AG09319 (cell line): ENCODE measurements at regions not wholly inside any gene's neighbourhood (a gene's known extent, or its start where the extent isn't known, plus 50 kb on each side); places are given as distances from the start of the nearest gene placed in this dataset.
"Not testable (repeated sequence)": the region's sequence is repeated elsewhere in the genome, so short reads cannot be mapped to it uniquely, and the experiment has no call there.

Experiments used
- DNase-seq: peaks from one replicate; pipeline ENCODE4 v3.0.0-alpha.2; 2010; ENCODE audit warnings: low read depth; ENCODE audit errors: extremely low read depth
- TF ChIP-seq, protein P1 (sequence below): IDR thresholded peaks from 2 replicates; pipeline ENCODE4 v1.5.1; 2011; ENCODE audit warnings: low read depth, mild to moderate bottlenecking, inconsistent platforms, low read length, moderate library complexity

DNA sequence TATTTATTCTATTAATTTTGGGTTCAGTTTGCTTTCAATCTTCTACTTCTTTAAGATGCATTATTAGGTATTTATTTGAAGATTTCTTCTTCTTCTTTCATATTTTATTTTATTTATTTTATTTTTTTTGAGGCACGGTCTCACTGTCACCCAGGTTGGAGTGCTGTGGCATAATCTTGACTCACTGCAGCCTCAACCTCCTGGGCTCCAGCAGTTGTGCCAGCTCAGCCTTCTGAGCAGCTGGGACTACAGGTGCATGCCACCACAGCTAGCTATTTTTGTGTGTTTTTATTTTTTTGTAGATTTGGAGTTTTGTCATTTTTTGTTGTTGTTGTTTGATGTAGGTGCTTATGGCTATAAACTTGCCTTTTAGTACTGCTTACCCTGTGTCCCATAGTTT is 543.2 kb upstream of the SGO1 start:
- DNase-seq: no peak
- TF ChIP-seq, protein P1, sequence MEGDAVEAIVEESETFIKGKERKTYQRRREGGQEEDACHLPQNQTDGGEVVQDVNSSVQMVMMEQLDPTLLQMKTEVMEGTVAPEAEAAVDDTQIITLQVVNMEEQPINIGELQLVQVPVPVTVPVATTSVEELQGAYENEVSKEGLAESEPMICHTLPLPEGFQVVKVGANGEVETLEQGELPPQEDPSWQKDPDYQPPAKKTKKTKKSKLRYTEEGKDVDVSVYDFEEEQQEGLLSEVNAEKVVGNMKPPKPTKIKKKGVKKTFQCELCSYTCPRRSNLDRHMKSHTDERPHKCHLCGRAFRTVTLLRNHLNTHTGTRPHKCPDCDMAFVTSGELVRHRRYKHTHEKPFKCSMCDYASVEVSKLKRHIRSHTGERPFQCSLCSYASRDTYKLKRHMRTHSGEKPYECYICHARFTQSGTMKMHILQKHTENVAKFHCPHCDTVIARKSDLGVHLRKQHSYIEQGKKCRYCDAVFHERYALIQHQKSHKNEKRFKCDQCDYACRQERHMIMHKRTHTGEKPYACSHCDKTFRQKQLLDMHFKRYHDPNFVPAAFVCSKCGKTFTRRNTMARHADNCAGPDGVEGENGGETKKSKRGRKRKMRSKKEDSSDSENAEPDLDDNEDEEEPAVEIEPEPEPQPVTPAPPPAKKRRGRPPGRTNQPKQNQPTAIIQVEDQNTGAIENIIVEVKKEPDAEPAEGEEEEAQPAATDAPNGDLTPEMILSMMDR: no peak

DNA sequence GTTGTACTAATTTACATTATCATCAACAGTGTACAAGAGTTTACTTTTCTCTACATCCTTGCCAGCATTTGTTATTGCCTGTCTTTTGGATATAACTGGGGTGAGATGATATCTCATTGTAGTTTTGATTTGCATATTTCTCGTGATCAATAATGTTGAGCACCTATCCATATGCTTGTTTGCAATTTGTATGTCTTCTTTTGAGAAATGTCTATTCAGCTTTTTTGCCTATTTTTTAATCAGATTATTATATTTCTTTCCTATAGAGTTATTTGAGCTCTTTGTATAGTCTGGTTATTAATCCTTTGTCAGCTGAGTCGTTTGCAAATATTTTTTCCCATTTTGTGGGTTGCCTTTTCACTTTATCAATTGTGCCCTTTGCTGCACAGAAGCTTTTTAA is 540.8 kb upstream of the SGO1 start:
- TF ChIP-seq, protein P1: no peak
- DNase-seq: no peak

DNA sequence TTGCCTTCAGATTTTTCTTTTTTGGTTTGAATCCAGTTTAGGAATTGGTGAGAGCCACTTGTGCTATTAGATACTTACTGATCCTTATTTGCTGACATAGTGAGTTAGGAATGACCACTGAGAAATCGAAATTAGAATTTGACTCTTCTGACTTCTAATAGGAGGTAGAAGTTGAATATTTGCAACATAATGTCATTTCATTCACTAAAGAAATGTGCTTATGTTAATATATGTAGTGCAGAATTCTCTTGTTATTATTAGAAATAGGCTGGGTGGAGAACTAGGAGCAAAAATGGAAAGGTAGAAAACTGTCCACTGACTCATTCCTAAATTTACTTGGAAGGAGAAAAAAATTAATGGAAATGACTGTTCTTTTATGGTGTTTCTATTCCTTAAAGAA is 538.2 kb upstream of the SGO1 start:
- DNase-seq: no peak
- TF ChIP-seq, protein P1: no peak

DNA sequence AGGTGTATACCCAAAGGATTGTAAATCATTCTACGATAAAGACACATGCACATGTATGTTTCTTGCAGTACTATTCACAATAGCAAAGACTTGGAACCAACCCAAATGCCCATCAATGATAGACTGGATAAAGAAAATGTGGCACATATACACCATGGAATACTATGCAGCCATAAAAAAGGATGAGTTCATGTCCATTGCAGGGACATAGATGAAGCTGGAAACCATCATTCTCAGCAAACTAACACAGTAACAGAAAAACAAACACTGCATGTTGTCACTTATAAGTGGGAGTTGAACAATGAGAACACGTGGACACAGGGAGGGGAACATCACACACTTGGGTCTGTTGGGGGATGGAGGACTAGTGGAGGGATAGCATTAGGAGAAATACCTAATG is 530.4 kb upstream of the SGO1 start:
- DNase-seq: not testable (repeated sequence)

DNA sequence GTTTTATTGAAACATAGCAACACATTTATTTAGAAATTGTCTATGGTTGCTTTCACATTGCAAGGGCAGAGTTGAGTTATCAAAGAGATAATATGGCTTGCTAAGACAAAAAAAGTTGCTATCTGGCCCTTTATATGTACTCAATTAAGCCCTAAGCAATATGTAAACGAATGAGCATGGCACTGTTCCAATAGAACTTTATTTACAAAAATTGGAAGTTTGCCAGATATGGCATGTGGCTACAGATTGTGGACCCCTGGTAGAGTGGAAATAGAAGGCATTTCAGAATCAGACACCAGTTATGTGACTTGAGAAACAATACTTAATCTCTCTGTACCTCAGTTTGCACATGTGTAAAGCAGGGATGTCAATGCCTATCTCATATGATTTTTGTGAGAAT is 515.6 kb upstream of the SGO1 start:
- TF ChIP-seq, protein P1: no peak
- DNase-seq: no peak

DNA sequence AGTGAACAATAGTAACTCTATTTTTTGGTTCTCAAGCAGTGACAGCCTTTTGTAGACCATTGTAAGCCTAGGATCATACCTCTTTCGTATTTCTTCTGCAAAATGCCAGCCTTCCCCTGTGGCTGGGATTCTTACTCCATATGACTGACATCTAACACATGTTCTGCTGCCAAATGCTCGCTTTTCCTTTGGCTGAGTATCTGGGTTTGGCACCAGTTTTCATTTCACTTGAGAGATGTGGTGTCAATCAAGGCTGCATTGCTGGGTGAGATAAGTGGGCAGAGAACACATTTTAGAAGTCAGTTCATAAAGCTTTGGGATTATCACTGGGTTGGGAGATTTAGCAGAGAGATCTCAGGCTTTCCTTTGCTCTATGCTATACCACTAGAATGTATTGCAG is 514.7 kb upstream of the SGO1 start:
- TF ChIP-seq, protein P1: no peak
- no peak for DNase-seq

DNA sequence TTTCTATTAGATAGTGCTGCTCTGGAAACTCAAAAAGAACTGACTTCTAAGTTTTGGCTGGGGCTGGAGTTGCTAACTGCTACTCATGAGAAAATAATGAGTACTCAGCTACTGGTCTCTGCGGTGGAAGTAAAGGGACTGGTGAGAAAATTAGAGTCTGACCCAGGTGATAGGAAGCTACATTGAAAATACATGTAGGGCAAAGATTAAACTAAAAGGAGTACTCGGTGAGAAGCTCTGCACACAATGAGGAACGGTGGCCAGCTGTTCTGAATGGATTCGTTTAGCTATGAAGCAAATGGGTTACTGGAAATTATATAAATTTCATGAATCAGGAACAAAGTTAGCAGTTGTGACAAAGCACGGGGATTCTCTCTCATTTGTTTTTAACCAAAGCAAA is 512.9 kb upstream of the SGO1 start:
- DNase-seq: no peak
- TF ChIP-seq, protein P1: no peak

DNA sequence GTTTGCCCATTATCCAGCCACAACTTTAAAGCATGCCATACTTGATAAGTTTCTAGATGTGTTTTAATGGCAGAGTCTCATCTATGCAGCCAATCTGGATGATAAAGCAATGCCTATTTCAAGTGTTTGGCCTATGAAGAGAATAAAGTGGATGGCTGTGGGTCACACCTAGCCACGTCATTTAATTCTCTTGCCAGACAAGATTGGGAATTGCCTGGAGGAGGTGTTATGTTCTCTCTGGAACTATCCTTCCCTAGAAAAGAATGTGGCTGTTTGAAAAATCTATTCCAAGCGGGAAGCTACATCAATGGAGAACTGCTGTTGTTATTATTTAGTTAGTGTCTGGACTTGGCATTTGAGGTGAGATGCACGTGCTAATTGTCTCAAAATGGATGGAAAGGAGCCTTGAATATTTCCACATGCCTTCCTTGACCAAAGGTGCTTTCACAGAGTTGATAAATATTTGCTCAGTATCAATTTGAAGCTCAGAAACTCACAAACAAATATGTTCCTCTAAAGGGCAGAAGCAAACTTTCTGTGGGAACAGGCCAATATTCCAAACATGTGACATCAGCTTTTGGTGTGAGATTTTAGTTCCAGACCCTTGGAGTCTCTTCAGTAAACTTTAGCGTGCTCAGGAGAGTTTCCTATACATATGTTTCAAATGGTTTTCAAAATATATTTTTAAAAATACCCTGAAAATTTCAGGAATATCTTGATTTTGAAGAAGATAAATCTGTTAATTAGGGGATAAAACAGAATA is 510.6 kb upstream of the SGO1 start:
- DNase-seq: no peak
- TF ChIP-seq, protein P1: no peak
